HepG2 (cell line): ENCODE measurements at regions not wholly inside any gene's neighbourhood (a gene's known extent, or its start where the extent isn't known, plus 50 kb on each side); places are given as distances from the start of the nearest gene placed in this dataset.

ENCODE experiments used
- EZH2 ChIP-seq: conservative IDR thresholded peaks from 2 replicates; pipeline ENCODE4 v1.6.1; 2012; ENCODE audit warnings: mild to moderate bottlenecking, low read depth, low read length, moderate library complexity
- GABPB1 ChIP-seq: IDR thresholded peaks from 2 replicates; pipeline ENCODE4 v1.6.1; 2016; ENCODE audit warnings: mild to moderate bottlenecking, missing genetic modification reagents, moderate library complexity, missing compliant biosample characterization
- NFYB ChIP-seq: sonication (generic); formaldehyde crosslinking; IDR thresholded peaks from 2 replicates; pipeline ENCODE4 v1.4.0; 2020; ENCODE audit warnings: missing genetic modification reagents
- PRPF4 ChIP-seq: fragments of 200-400 bp; formaldehyde crosslinking; IDR thresholded peaks from 2 replicates; pipeline ENCODE4 v1.6.1; 2016; ENCODE audit warnings: low read length, low read depth; ENCODE audit not compliant: poor library complexity, severe bottlenecking
- RAD21 ChIP-seq: fragments of 450-650 bp; formaldehyde crosslinking; IDR thresholded peaks from 2 replicates; pipeline ENCODE4 v1.5.0; 2020; ENCODE audit warnings: mild to moderate bottlenecking
- REPIN1 ChIP-seq: sonication (generic); formaldehyde crosslinking; IDR thresholded peaks from 2 replicates; pipeline ENCODE4 v1.8.0; 2022; ENCODE audit warnings: missing genetic modification reagents, low read depth, mild to moderate bottlenecking, borderline replicate concordance
- ZBTB21 ChIP-seq: sonication (generic); formaldehyde crosslinking; IDR thresholded peaks from 2 replicates; pipeline ENCODE4 v1.4.0; 2020; ENCODE audit warnings: missing genetic modification reagents
- ZFP36 ChIP-seq: fragments of 150-350 bp; IDR thresholded peaks from 2 replicates; pipeline ENCODE4 v1.6.1; 2018; ENCODE audit warnings: borderline replicate concordance, low read length, low read depth; ENCODE audit not compliant: partially characterized antibody
- ZNF34 ChIP-seq: sonication (generic); formaldehyde crosslinking; IDR thresholded peaks from 2 replicates; pipeline ENCODE4 v1.4.0; 2020; ENCODE audit warnings: mild to moderate bottlenecking, missing genetic modification reagents, borderline replicate concordance
- TF ChIP-seq, protein P1 (sequence below): sonication (generic); formaldehyde crosslinking; IDR thresholded peaks from 2 replicates; pipeline ENCODE4 v1.5.0; 2020; ENCODE audit warnings: missing genetic modification reagents
- TF ChIP-seq, protein P2 (sequence below): sonication (generic); formaldehyde crosslinking; IDR thresholded peaks from 2 replicates; pipeline ENCODE4 v1.4.0; 2020; ENCODE audit warnings: missing genetic modification reagents, mild to moderate bottlenecking, borderline replicate concordance
- TF ChIP-seq, protein P3 (sequence below): sonication (generic); formaldehyde crosslinking; IDR thresholded peaks from 2 replicates; pipeline ENCODE4 v1.5.0; 2020; ENCODE audit warnings: mild to moderate bottlenecking, missing genetic modification reagents, moderate library complexity
- TF ChIP-seq, protein P4 (sequence below): sonication (generic); formaldehyde crosslinking; IDR thresholded peaks from 2 replicates; pipeline ENCODE4 v1.4.0; 2020; ENCODE audit warnings: missing genetic modification reagents

DNA sequence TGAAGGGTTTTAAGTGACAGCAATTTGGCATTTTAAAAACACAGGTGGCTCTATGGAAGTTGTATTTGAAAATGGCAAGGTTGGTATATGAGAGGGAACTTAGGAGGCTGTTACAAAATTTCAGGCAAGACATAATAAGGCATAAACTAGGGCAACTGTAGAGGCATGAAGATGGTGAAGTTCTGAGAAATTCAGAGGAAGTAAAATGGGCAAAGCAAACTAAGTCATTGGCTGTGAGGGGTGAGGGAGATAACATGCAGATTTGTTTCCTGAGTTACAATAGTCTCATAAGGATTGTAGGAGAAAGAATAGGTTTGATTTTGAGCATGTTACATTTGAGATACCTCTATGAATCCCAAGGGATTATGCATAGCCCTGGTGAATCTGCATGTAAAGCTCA, 302.9 kb upstream of the ARHGEF26 start:
- no peak for TF ChIP-seq NFYB
- TF ChIP-seq, protein P1, sequence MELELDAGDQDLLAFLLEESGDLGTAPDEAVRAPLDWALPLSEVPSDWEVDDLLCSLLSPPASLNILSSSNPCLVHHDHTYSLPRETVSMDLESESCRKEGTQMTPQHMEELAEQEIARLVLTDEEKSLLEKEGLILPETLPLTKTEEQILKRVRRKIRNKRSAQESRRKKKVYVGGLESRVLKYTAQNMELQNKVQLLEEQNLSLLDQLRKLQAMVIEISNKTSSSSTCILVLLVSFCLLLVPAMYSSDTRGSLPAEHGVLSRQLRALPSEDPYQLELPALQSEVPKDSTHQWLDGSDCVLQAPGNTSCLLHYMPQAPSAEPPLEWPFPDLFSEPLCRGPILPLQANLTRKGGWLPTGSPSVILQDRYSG (CRISPR knock-in tag): no peak
- TF ChIP-seq ZFP36: no peak
- no peak for TF ChIP-seq ZBTB21 (CRISPR knock-in tag)
- TF ChIP-seq EZH2: no peak
- TF ChIP-seq, protein P2, sequence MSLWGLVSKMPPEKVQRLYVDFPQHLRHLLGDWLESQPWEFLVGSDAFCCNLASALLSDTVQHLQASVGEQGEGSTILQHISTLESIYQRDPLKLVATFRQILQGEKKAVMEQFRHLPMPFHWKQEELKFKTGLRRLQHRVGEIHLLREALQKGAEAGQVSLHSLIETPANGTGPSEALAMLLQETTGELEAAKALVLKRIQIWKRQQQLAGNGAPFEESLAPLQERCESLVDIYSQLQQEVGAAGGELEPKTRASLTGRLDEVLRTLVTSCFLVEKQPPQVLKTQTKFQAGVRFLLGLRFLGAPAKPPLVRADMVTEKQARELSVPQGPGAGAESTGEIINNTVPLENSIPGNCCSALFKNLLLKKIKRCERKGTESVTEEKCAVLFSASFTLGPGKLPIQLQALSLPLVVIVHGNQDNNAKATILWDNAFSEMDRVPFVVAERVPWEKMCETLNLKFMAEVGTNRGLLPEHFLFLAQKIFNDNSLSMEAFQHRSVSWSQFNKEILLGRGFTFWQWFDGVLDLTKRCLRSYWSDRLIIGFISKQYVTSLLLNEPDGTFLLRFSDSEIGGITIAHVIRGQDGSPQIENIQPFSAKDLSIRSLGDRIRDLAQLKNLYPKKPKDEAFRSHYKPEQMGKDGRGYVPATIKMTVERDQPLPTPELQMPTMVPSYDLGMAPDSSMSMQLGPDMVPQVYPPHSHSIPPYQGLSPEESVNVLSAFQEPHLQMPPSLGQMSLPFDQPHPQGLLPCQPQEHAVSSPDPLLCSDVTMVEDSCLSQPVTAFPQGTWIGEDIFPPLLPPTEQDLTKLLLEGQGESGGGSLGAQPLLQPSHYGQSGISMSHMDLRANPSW (CRISPR knock-in tag): no peak
- TF ChIP-seq RAD21 (CRISPR knock-in tag): no peak
- no peak for TF ChIP-seq PRPF4
- no peak for TF ChIP-seq REPIN1 (CRISPR knock-in tag)
- TF ChIP-seq, protein P3, sequence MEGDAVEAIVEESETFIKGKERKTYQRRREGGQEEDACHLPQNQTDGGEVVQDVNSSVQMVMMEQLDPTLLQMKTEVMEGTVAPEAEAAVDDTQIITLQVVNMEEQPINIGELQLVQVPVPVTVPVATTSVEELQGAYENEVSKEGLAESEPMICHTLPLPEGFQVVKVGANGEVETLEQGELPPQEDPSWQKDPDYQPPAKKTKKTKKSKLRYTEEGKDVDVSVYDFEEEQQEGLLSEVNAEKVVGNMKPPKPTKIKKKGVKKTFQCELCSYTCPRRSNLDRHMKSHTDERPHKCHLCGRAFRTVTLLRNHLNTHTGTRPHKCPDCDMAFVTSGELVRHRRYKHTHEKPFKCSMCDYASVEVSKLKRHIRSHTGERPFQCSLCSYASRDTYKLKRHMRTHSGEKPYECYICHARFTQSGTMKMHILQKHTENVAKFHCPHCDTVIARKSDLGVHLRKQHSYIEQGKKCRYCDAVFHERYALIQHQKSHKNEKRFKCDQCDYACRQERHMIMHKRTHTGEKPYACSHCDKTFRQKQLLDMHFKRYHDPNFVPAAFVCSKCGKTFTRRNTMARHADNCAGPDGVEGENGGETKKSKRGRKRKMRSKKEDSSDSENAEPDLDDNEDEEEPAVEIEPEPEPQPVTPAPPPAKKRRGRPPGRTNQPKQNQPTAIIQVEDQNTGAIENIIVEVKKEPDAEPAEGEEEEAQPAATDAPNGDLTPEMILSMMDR: no peak
- no peak for TF ChIP-seq ZNF34 (CRISPR knock-in tag)
- TF ChIP-seq GABPB1: no peak
- TF ChIP-seq, protein P4, sequence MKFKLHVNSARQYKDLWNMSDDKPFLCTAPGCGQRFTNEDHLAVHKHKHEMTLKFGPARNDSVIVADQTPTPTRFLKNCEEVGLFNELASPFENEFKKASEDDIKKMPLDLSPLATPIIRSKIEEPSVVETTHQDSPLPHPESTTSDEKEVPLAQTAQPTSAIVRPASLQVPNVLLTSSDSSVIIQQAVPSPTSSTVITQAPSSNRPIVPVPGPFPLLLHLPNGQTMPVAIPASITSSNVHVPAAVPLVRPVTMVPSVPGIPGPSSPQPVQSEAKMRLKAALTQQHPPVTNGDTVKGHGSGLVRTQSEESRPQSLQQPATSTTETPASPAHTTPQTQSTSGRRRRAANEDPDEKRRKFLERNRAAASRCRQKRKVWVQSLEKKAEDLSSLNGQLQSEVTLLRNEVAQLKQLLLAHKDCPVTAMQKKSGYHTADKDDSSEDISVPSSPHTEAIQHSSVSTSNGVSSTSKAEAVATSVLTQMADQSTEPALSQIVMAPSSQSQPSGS (CRISPR knock-in tag): no peak
